Transverse colon (tissue), 4 donors: ENCODE measurements at regions not wholly inside any gene's neighbourhood (a gene's known extent, or its start where the extent isn't known, plus 50 kb on each side); places are given as distances from the start of the nearest gene placed in this dataset.
A peak's percentile ranks its signal among the peaks of the same experiment; 100 is the strongest.
"Not testable (repeated sequence)": the region's sequence is repeated elsewhere in the genome, so short reads cannot be mapped to it uniquely, and the experiment has no call there.

Source experiments
- DNase-seq: peaks from one replicate; pipeline ENCODE4 v3.0.0-alpha.2; 2019
- H3K27ac ChIP-seq, 4 donors: fragments of 200-600 bp; sonication (generic); 2 replicates each; pipeline ENCODE4 v1.5.1; 2016 to 2018; ENCODE audit warnings: inconsistent platforms in 4 of 4
- H3K27me3 ChIP-seq: fragments of 200-600 bp; sonication (generic); 2 replicates; pipeline ENCODE4 v1.5.1; 2017; ENCODE audit warnings: inconsistent platforms
- H3K36me3 ChIP-seq, 4 donors: fragments of 200-600 bp; sonication (generic); 2 replicates each; pipeline ENCODE4 v1.5.1; 2017 to 2019; ENCODE audit warnings: inconsistent platforms in 4 of 4
- H3K4me1 ChIP-seq, 4 donors: fragments of 200-600 bp; sonication (generic); 2 replicates each; pipeline ENCODE4 v1.5.1; 2017 to 2020; ENCODE audit warnings: inconsistent platforms in 4 of 4
- H3K4me3 ChIP-seq, 4 donors: fragments of 200-600 bp; sonication (generic); 1 replicate in 1 of 4; 2 replicates in 3 of 4; pipeline versions ENCODE4 v1.5.1 to v1.6.1; 2017 to 2019; ENCODE audit warnings: inconsistent platforms in 4 of 4
- H3K9me3 ChIP-seq, 2 donors: fragments of 200-600 bp; sonication (generic); 2 replicates each; pipeline ENCODE4 v1.5.1; 2017 to 2019; ENCODE audit warnings: inconsistent platforms in 2 of 2
- whole genome bisulfite sequencing, 2 donors: methylation state at CpG; one replicate each; pipeline ENCODE4 v1.1.5; 2018; ENCODE audit warnings: low coverage in 1 of 2; 5-methylcytosine and 5-hydroxymethylcytosine counted together
- in situ Hi-C, 4 donors: fragments of 200-750 bp; cut with MboI; loops; one replicate each; pipeline versions ENCODE4 v1.15.0 to v1.15.1; 2017; ENCODE audit warnings: low sequenced_read_pairs in 3 of 4, low pct_ligation_motif_present in 1 of 4, low pct_unique_long_range_greater_than_20kb in 1 of 4
- intact Hi-C: fragments of 100-400 bp; cut with DNase I; formaldehyde crosslinking; loops from one replicate; pipeline ENCODE4 v1.15.1; 2023; ENCODE audit warnings: low total_unique reads
- TF ChIP-seq, protein P1 (sequence below), 5 experiments: fragments of 200-600 bp in 3 of 5; fragments of 450-650 bp in 2 of 5; sonication (generic) in 3 of 5; IDR thresholded peaks; 1 replicate in 2 of 5; 2 replicates in 3 of 5; pipeline ENCODE4 v1.5.1; 2016 to 2017; ENCODE audit warnings: antibody characterized with exemption in 5 of 5, inconsistent platforms in 3 of 5, mild to moderate bottlenecking in 2 of 5, moderate library complexity in 1 of 5

GRCh38 chr1:610538-610937, 75.9 kb downstream of the OR4F16 start:
- DNase-seq, intact Hi-C loops, H3K4me3 ChIP-seq, H3K27ac ChIP-seq, H3K9me3 ChIP-seq, H3K27me3 ChIP-seq, H3K4me1 ChIP-seq, H3K36me3 ChIP-seq, in situ Hi-C loops: not testable (repeated sequence)
- WGBS, 2 donors: 100% methylated on average over 9 of the region's 33 CpGs; no CpG with 5 or more reads in 1 of the 2 donors

- intact Hi-C loops, H3K4me1 ChIP-seq, in situ Hi-C loops, H3K27me3 ChIP-seq, H3K27ac ChIP-seq, DNase-seq, H3K4me3 ChIP-seq, H3K36me3 ChIP-seq, H3K9me3 ChIP-seq: not testable (repeated sequence)
- WGBS, 2 donors: no CpG with 5 or more reads among the region's 24 CpGs
Measured at GRCh38 chr1:609161-609560, 77.3 kb downstream of the OR4F16 start.

DNA sequence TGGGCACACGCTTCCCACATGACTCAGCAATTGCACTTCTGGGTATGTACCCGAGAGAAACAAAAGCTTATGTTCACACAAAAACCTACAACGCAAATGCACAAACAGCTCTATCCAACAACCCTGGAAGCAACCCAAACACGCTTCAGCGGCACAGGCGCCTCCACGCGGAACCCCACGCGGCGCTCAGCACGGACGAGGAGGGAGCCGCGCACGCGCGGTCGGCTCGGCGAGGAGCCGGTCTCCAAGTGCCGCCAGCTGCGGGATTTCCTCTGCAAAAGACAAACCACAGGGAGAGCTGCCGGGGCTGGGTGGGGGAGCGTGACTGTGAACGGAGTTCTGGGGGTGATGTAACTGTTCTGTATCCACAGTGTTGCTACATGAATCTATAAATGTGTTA, 81.2 kb downstream of the OR4F16 start:
- H3K36me3 ChIP-seq, in situ Hi-C loops, H3K9me3 ChIP-seq, H3K27ac ChIP-seq, H3K27me3 ChIP-seq, intact Hi-C loops, H3K4me3 ChIP-seq, H3K4me1 ChIP-seq: not testable (repeated sequence)
- peak; percentile 11 for DNase-seq
- WGBS, 2 donors: 64% methylated on average over 17 of the region's 27 CpGs; no CpG with 5 or more reads in 1 of the 2 donors

DNA sequence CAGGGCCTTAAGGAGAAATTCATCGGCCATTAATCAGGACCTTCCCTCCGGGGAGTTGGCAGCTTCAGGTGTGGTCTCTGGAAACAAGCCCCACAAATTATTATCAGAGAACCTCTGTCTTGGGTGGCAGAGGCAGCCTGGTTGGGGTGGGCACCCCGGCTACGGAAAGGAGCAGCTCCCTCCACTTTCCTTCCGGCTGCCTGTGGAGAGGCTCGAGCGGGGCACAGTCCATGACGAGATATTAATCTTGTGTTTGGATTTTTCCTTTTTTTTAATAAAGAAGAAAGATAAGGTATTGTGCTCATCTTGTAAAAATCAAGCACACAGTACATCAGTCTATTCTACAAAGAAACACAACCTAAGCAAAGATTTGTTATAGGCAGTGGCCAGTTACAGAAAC, 98.2 kb downstream of the OR4F16 start:
- intact Hi-C loops: not testable (repeated sequence)

DNA sequence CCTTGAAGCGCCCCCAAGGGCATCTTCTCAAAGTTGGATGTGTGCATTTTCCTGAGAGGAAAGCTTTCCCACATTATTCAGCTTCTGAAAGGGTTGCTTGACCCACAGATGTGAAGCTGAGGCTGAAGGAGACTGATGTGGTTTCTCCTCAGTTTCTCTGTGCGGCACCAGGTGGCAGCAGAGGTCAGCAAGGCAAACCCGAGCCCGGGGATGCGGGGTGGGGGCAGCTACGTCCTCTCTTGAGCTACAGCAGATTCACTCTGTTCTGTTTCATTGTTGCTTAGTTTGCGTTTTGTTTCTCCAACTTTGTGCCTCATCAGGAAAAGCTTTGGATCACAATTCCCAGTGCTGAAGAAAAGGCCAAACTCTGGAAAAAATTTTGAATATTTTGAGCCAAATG, 100.5 kb downstream of the OR4F16 start:
- intact Hi-C loops, H3K27ac ChIP-seq, H3K9me3 ChIP-seq, H3K36me3 ChIP-seq, in situ Hi-C loops, H3K4me3 ChIP-seq, H3K4me1 ChIP-seq, H3K27me3 ChIP-seq: not testable (repeated sequence)
- DNase-seq: peak; percentile 34
- no CpG with 5 or more reads among the region's 7 CpGs for WGBS, 2 donors
- TF ChIP-seq, protein P1, sequence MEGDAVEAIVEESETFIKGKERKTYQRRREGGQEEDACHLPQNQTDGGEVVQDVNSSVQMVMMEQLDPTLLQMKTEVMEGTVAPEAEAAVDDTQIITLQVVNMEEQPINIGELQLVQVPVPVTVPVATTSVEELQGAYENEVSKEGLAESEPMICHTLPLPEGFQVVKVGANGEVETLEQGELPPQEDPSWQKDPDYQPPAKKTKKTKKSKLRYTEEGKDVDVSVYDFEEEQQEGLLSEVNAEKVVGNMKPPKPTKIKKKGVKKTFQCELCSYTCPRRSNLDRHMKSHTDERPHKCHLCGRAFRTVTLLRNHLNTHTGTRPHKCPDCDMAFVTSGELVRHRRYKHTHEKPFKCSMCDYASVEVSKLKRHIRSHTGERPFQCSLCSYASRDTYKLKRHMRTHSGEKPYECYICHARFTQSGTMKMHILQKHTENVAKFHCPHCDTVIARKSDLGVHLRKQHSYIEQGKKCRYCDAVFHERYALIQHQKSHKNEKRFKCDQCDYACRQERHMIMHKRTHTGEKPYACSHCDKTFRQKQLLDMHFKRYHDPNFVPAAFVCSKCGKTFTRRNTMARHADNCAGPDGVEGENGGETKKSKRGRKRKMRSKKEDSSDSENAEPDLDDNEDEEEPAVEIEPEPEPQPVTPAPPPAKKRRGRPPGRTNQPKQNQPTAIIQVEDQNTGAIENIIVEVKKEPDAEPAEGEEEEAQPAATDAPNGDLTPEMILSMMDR (IDR thresholded peaks at IDR 0.05): peak in 3 of 5 experiments; percentile 24 to 39 (median 27)

More for the DNA sequence above, 98.2 kb downstream of the OR4F16 start:
- 91% methylated on average over 6 of the region's 8 CpGs; no CpG with 5 or more reads in 1 of the 2 donors for WGBS, 2 donors
- DNase-seq, H3K27me3 ChIP-seq, in situ Hi-C loops, H3K36me3 ChIP-seq, H3K27ac ChIP-seq, H3K4me1 ChIP-seq, H3K9me3 ChIP-seq, H3K4me3 ChIP-seq: not testable (repeated sequence)
